SK-N-SH treated with all-trans-retinoic acid at 6 μM for 48 hours (cell line): ENCODE measurements at regions not wholly inside any gene's neighbourhood (a gene's known extent, or its start where the extent isn't known, plus 50 kb on each side); places are given as distances from the start of the nearest gene placed in this dataset.

Experiments used
- BACH2 ChIP-seq: fragments of 250-450 bp; sonication (Bioruptor Pico); IDR thresholded peaks from 2 replicates; pipeline ENCODE4 v1.9.0; 2021; ENCODE audit warnings: mild to moderate bottlenecking, borderline replicate concordance
- CSDC2 ChIP-seq: fragments of 250-450 bp; sonication (Bioruptor Pico); IDR thresholded peaks from 2 replicates; pipeline ENCODE4 v1.5.0; 2020; ENCODE audit warnings: mild to moderate bottlenecking, moderate library complexity
- CSRNP3 ChIP-seq: fragments of 250-450 bp; sonication (Bioruptor Pico); IDR thresholded peaks from 2 replicates; pipeline ENCODE4 v1.5.1; 2021; ENCODE audit warnings: mild to moderate bottlenecking, moderate library complexity
- ISL1 ChIP-seq: fragments of 250-450 bp; sonication (Bioruptor Pico); IDR thresholded peaks from 2 replicates; pipeline ENCODE4 v2.1.2; 2022; ENCODE audit warnings: mild to moderate bottlenecking, moderate library complexity
- OSR1 ChIP-seq: fragments of 250-450 bp; sonication (Bioruptor Pico); IDR thresholded peaks from 2 replicates; pipeline ENCODE4 v1.8.0; 2022; ENCODE audit warnings: moderate library complexity, mild to moderate bottlenecking, inconsistent platforms
- PATZ1 ChIP-seq: fragments of 250-450 bp; sonication (Bioruptor Pico); IDR thresholded peaks from 2 replicates; pipeline ENCODE4 v1.8.0; 2020; ENCODE audit warnings: mild to moderate bottlenecking, moderate library complexity, borderline replicate concordance
- PPARA ChIP-seq: fragments of 250-450 bp; sonication (Bioruptor Pico); IDR thresholded peaks from 2 replicates; pipeline ENCODE4 v1.5.0; 2020; ENCODE audit warnings: mild to moderate bottlenecking, borderline replicate concordance
- RARB ChIP-seq: fragments of 250-450 bp; sonication (Bioruptor Pico); IDR thresholded peaks from 2 replicates; pipeline ENCODE4 v1.8.0; 2021; ENCODE audit warnings: mild to moderate bottlenecking, moderate library complexity
- ZFP3 ChIP-seq: fragments of 250-450 bp; sonication (Bioruptor Pico); IDR thresholded peaks from 2 replicates; pipeline ENCODE4 v1.5.0; 2020; ENCODE audit warnings: mild to moderate bottlenecking, moderate library complexity
- ZNF565 ChIP-seq: fragments of 450-650 bp; formaldehyde crosslinking; conservative IDR thresholded peaks from 2 replicates; pipeline ENCODE4 v1.5.0; 2020; ENCODE audit warnings: low read depth, mild to moderate bottlenecking, moderate library complexity
- ZNF70 ChIP-seq: fragments of 450-650 bp; formaldehyde crosslinking; IDR thresholded peaks from 2 replicates; pipeline ENCODE4 v1.5.0; 2020; ENCODE audit warnings: mild to moderate bottlenecking, moderate library complexity
- TF ChIP-seq, protein P1 (sequence below): fragments of 250-450 bp; sonication (Bioruptor Pico); IDR thresholded peaks from 2 replicates; pipeline ENCODE4 v1.5.1; 2020; ENCODE audit warnings: low read depth, mild to moderate bottlenecking, moderate library complexity
- TF ChIP-seq, protein P2 (sequence below): fragments of 250-450 bp; sonication (Bioruptor Pico); IDR thresholded peaks from 2 replicates; pipeline ENCODE4 v1.8.0; 2021; ENCODE audit warnings: low read depth, mild to moderate bottlenecking, moderate library complexity, borderline replicate concordance

DNA sequence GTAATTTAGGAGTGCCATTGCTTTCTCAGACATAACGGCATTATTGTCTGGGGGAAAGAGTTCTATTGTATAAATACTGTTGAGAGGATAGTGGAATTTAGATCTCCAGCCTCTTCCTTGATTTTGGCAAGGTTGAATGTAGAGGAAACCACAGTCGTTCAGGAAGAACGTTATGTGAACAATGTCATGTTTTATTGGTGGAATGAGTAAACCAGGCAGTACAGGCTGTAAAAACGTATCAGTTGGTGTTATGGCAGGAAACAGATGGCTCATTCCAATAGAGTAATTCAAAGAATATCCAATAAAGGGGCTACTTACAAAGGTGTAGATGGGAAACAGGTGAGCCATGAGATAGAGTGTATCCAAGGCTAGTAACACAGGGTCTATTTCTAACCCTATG, 123.6 kb upstream of the SLC35B3 start:
- TF ChIP-seq ZFP3 (CRISPR knock-in tag) (no peak), PATZ1 (no peak), PPARA (no peak), BACH2 (CRISPR knock-in tag) (no peak), CSRNP3 (CRISPR knock-in tag) (no peak), ZNF565 (CRISPR knock-in tag) (no peak), CSDC2 (no peak), ISL1 (CRISPR knock-in tag) (no peak), ZNF70 (CRISPR knock-in tag) (no peak), OSR1 (CRISPR knock-in tag) (no peak), RARB (no peak)
- TF ChIP-seq, protein P1, sequence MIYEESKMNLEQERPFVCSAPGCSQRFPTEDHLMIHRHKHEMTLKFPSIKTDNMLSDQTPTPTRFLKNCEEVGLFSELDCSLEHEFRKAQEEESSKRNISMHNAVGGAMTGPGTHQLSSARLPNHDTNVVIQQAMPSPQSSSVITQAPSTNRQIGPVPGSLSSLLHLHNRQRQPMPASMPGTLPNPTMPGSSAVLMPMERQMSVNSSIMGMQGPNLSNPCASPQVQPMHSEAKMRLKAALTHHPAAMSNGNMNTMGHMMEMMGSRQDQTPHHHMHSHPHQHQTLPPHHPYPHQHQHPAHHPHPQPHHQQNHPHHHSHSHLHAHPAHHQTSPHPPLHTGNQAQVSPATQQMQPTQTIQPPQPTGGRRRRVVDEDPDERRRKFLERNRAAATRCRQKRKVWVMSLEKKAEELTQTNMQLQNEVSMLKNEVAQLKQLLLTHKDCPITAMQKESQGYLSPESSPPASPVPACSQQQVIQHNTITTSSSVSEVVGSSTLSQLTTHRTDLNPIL (CRISPR knock-in tag), result no peak
- TF ChIP-seq, protein P2, sequence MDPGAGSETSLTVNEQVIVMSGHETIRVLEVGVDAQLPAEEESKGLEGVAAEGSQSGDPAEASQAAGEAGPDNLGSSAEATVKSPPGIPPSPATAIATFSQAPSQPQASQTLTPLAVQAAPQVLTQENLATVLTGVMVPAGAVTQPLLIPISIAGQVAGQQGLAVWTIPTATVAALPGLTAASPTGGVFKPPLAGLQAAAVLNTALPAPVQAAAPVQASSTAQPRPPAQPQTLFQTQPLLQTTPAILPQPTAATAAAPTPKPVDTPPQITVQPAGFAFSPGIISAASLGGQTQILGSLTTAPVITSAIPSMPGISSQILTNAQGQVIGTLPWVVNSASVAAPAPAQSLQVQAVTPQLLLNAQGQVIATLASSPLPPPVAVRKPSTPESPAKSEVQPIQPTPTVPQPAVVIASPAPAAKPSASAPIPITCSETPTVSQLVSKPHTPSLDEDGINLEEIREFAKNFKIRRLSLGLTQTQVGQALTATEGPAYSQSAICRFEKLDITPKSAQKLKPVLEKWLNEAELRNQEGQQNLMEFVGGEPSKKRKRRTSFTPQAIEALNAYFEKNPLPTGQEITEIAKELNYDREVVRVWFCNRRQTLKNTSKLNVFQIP (CRISPR knock-in tag), result no peak
